ENCODE measurements at regions not wholly inside any gene's neighbourhood (a gene's known extent, or its start where the extent isn't known, plus 50 kb on each side); places are given as distances from the start of the nearest gene placed in this dataset.

- TF ChIP-seq POLR2A (IDR thresholded peaks at IDR 0.05) (no peak), CTCF (IDR thresholded peaks at IDR 0.05) (no peak), POLR2AphosphoS5 (IDR thresholded peaks at IDR 0.05) (no peak)
Measured at GRCh38 chr6:49155316-49155715, 307.7 kb downstream of the MMUT start.

All from prostate gland (tissue), 2 donors.